HepG2 (cell line): ENCODE measurements at regions not wholly inside any gene's neighbourhood (a gene's known extent, or its start where the extent isn't known, plus 50 kb on each side); places are given as distances from the start of the nearest gene placed in this dataset.

Experiments
- ATAC-seq: fragments of 200-7000 bp; cut with Tn5 transposase; 3 replicates; pipeline ENCODE4 v1.9.1; 2020; ENCODE audit warnings: mild to moderate bottlenecking, moderate library complexity
- BruUV-seq: library from RNA; stranded (reverse); fragments of 400-500 nt; replicated peaks from 2 replicates; lab custom pipeline; 2021; lab: Mats Ljungman, UMichigan
- CTCF ChIA-PET: fragments of 300-600 bp; formaldehyde crosslinking; extraction: SDS; loops from one replicate; lab custom pipeline; 2021; ENCODE audit warnings: low total read pairs, inconsistent platforms, low intra/inter-chr PET ratio; lab: Yijun Ruan, JAX
- POLR2A ChIA-PET: fragments of 350-600 bp; sonication (Branson Sonifier 250); formaldehyde crosslinking; loops from one replicate; lab custom pipeline; 2020; ENCODE audit warnings: antibody characterized with exemption, inconsistent platforms; lab: Yijun Ruan, JAX
- DNase-seq: peaks from one replicate; pipeline ENCODE4 v3.0.0-alpha.2; 2015; ENCODE audit warnings: low spot score
- FAIRE-seq: peaks from 3 replicates; lab custom pipeline; 2011; peaks lifted over from hg19 to GRCh38; lab: Jason Lieb, UNC
- H2AFZ ChIP-seq: one replicate; pipeline ENCODE4 v1.6.1; 2011; ENCODE audit warnings: low read length, inconsistent platforms
- H3K27ac ChIP-seq: fragments of 300-600 bp; 3 replicates; pipeline ENCODE4 v1.8.0; 2011; ENCODE audit warnings: mixed run types, mild to moderate bottlenecking, mixed read lengths, low read length, inconsistent platforms; ENCODE audit not compliant: insufficient read depth; ENCODE audit errors: extremely low read length
- H3K27me3 ChIP-seq, 2 experiments: fragments of 200-600 bp in 1 of 2; 2 replicates in 1 of 2; 3 replicates in 1 of 2; pipeline versions ENCODE4 v1.6.0 to v1.8.0; 2011; ENCODE audit warnings: low read length in 2 of 2, mild to moderate bottlenecking in 2 of 2, moderate library complexity in 2 of 2, inconsistent platforms in 1 of 2; ENCODE audit not compliant: insufficient read depth in 2 of 2, control insufficient read depth in 1 of 2
- H3K36me3 ChIP-seq, 2 experiments: fragments of 200-600 bp in 1 of 2; replicated peaks in 1 of 2; 2 replicates in 1 of 2; 3 replicates in 1 of 2; pipeline versions ENCODE4 v1.5.1 to v1.8.0; 2011; ENCODE audit warnings: low read length in 2 of 2, inconsistent platforms in 1 of 2; ENCODE audit not compliant: insufficient read depth in 2 of 2, control insufficient read depth in 1 of 2
- H3K4me1 ChIP-seq: 2 replicates; pipeline ENCODE4 v1.5.1; 2012; ENCODE audit warnings: low read length, inconsistent platforms; ENCODE audit not compliant: insufficient read depth
- H3K4me2 ChIP-seq: 2 replicates; pipeline ENCODE4 v1.6.0; 2011; ENCODE audit warnings: low read depth, low read length, inconsistent platforms
- H3K4me3 ChIP-seq, 3 experiments: fragments of 200-600 bp in 1 of 3; sonication (generic), shearing (Covaris generic) in 1 of 3; replicated peaks in 1 of 3; 2 replicates each; pipeline ENCODE4 v1.5.1; 2011 to 2016; ENCODE audit warnings: low read length in 3 of 3, inconsistent platforms in 2 of 3, low read depth in 2 of 3, mild to moderate bottlenecking in 2 of 3, control low read depth in 1 of 3, mixed read lengths in 1 of 3; ENCODE audit not compliant: insufficient read depth in 1 of 3
- H3K79me2 ChIP-seq: one replicate; pipeline ENCODE4 v1.6.1; 2011; ENCODE audit warnings: low read length, inconsistent platforms; ENCODE audit not compliant: insufficient read depth
- H3K9ac ChIP-seq: 2 replicates; pipeline ENCODE4 v1.6.0; 2011; ENCODE audit warnings: mild to moderate bottlenecking, low read depth, low read length, inconsistent platforms; ENCODE audit not compliant: insufficient read depth
- H3K9me3 ChIP-seq: 2 replicates; pipeline ENCODE4 v1.5.1; 2012; ENCODE audit warnings: mild to moderate bottlenecking, low read length
- H4K20me1 ChIP-seq: 2 replicates; pipeline ENCODE4 v1.6.0; 2011; ENCODE audit warnings: inconsistent platforms, mild to moderate bottlenecking, low read length, moderate library complexity; ENCODE audit not compliant: insufficient read depth
- CHCHD3 ChIP-seq: sonication (generic); formaldehyde crosslinking; IDR thresholded peaks from 2 replicates; pipeline ENCODE4 v1.8.0; 2022; ENCODE audit warnings: mild to moderate bottlenecking, missing genetic modification reagents, moderate library complexity
- ZNF670 ChIP-seq: sonication (generic); formaldehyde crosslinking; IDR thresholded peaks from 2 replicates; pipeline ENCODE4 v1.8.0; 2022; ENCODE audit warnings: mild to moderate bottlenecking, missing genetic modification reagents, borderline replicate concordance
- WGBS: methylation state at CpG from one replicate; pipeline ENCODE4 v1.1.6; 2017; ENCODE audit warnings: low lambda C conversion rate; 5-methylcytosine and 5-hydroxymethylcytosine counted together
- in situ Hi-C: cut with HindIII; loops from 2 replicates; pipeline ENCODE4 v1.10.0; 2017; ENCODE audit warnings: low pct_unique_long_range_greater_than_20kb; ENCODE audit not compliant: extremely low pct_ligation_motif_present
- intact Hi-C: fragments of 100-400 bp; cut with micrococcal nuclease; formaldehyde crosslinking; loops from one replicate; pipeline ENCODE4 v1.10.0; 2022; ENCODE audit not compliant: unreplicated experiment
- TF ChIP-seq, protein P1 (sequence below), 2 experiments: fragments of 450-650 bp in 1 of 2; sonication (generic) in 1 of 2; formaldehyde crosslinking in 1 of 2; IDR thresholded peaks; 2 replicates each; pipeline versions ENCODE4 v1.6.1 to v1.8.0; 2016 to 2022; ENCODE audit warnings: antibody characterized with exemption in 1 of 2, mild to moderate bottlenecking in 1 of 2, missing genetic modification reagents in 1 of 2
- TF ChIP-seq, protein P2 (sequence below): sonication (generic); formaldehyde crosslinking; IDR thresholded peaks from 2 replicates; pipeline ENCODE4; 2020; ENCODE audit warnings: missing genetic modification reagents, mild to moderate bottlenecking, borderline replicate concordance
- TF ChIP-seq, protein P3 (sequence below): sonication (generic); formaldehyde crosslinking; IDR thresholded peaks from 2 replicates; pipeline ENCODE4 v1.4.0; 2020; ENCODE audit warnings: missing genetic modification reagents, mild to moderate bottlenecking, borderline replicate concordance

DNA sequence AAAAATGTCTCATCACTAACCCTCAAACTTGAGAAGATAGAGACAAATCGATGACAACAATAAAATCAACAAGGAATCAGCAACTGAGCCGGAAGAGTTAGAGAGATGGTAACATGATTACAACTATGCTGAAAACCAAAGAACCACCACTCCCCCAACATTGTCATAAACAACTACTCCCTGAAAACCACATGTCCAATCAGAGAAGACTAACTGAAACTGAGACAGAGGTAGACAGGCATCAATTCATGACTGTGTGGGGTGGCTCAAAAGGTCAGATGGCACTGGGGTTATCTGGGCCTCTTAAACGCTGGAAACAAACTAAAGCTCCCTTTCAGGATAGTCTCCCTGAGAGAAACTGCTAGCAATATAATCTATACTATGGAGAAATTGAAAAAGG, 488.8 kb downstream of the KCTD12 start:
- FAIRE-seq, result no peak
- TF ChIP-seq, protein P1, sequence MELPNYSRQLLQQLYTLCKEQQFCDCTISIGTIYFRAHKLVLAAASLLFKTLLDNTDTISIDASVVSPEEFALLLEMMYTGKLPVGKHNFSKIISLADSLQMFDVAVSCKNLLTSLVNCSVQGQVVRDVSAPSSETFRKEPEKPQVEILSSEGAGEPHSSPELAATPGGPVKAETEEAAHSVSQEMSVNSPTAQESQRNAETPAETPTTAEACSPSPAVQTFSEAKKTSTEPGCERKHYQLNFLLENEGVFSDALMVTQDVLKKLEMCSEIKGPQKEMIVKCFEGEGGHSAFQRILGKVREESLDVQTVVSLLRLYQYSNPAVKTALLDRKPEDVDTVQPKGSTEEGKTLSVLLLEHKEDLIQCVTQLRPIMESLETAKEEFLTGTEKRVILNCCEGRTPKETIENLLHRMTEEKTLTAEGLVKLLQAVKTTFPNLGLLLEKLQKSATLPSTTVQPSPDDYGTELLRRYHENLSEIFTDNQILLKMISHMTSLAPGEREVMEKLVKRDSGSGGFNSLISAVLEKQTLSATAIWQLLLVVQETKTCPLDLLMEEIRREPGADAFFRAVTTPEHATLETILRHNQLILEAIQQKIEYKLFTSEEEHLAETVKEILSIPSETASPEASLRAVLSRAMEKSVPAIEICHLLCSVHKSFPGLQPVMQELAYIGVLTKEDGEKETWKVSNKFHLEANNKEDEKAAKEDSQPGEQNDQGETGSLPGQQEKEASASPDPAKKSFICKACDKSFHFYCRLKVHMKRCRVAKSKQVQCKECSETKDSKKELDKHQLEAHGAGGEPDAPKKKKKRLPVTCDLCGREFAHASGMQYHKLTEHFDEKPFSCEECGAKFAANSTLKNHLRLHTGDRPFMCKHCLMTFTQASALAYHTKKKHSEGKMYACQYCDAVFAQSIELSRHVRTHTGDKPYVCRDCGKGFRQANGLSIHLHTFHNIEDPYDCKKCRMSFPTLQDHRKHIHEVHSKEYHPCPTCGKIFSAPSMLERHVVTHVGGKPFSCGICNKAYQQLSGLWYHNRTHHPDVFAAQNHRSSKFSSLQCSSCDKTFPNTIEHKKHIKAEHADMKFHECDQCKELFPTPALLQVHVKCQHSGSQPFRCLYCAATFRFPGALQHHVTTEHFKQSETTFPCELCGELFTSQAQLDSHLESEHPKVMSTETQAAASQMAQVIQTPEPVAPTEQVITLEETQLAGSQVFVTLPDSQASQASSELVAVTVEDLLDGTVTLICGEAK (IDR thresholded peaks at IDR 0.05), result no peak
- TF ChIP-seq, protein P1 (CRISPR knock-in tag; IDR thresholded peaks at IDR 0.05), result no peak
- TF ChIP-seq, protein P2, sequence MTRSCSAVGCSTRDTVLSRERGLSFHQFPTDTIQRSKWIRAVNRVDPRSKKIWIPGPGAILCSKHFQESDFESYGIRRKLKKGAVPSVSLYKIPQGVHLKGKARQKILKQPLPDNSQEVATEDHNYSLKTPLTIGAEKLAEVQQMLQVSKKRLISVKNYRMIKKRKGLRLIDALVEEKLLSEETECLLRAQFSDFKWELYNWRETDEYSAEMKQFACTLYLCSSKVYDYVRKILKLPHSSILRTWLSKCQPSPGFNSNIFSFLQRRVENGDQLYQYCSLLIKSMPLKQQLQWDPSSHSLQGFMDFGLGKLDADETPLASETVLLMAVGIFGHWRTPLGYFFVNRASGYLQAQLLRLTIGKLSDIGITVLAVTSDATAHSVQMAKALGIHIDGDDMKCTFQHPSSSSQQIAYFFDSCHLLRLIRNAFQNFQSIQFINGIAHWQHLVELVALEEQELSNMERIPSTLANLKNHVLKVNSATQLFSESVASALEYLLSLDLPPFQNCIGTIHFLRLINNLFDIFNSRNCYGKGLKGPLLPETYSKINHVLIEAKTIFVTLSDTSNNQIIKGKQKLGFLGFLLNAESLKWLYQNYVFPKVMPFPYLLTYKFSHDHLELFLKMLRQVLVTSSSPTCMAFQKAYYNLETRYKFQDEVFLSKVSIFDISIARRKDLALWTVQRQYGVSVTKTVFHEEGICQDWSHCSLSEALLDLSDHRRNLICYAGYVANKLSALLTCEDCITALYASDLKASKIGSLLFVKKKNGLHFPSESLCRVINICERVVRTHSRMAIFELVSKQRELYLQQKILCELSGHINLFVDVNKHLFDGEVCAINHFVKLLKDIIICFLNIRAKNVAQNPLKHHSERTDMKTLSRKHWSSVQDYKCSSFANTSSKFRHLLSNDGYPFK (CRISPR knock-in tag), result no peak
- TF ChIP-seq, protein P3, sequence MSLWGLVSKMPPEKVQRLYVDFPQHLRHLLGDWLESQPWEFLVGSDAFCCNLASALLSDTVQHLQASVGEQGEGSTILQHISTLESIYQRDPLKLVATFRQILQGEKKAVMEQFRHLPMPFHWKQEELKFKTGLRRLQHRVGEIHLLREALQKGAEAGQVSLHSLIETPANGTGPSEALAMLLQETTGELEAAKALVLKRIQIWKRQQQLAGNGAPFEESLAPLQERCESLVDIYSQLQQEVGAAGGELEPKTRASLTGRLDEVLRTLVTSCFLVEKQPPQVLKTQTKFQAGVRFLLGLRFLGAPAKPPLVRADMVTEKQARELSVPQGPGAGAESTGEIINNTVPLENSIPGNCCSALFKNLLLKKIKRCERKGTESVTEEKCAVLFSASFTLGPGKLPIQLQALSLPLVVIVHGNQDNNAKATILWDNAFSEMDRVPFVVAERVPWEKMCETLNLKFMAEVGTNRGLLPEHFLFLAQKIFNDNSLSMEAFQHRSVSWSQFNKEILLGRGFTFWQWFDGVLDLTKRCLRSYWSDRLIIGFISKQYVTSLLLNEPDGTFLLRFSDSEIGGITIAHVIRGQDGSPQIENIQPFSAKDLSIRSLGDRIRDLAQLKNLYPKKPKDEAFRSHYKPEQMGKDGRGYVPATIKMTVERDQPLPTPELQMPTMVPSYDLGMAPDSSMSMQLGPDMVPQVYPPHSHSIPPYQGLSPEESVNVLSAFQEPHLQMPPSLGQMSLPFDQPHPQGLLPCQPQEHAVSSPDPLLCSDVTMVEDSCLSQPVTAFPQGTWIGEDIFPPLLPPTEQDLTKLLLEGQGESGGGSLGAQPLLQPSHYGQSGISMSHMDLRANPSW (CRISPR knock-in tag), result no peak
- TF ChIP-seq CHCHD3 (no peak), ZNF670 (CRISPR knock-in tag) (no peak)
- Histone ChIP-seq H4K20me1 (no peaks in the 10 kb centered on the region), H3K27me3 (no peaks in the 10 kb centered on the region), H3K9ac (no peak overlapping the region), H2AFZ (no peak overlapping the region), H3K79me2 (no peaks in the 10 kb centered on the region), H3K4me2 (no peak overlapping the region), H3K4me1 (no peaks in the 10 kb centered on the region), H3K36me3 (no peaks in the 10 kb centered on the region), H3K4me3 (no peak overlapping the region), H3K9me3 (no peaks in the 10 kb centered on the region), H3K27ac (no peak overlapping the region)
- WGBS, result 3% methylated on average over 3 of the region's 3 CpGs
- intact Hi-C loops (no loop called here), in situ Hi-C loops (no loop called here)
- BruUV-seq, result no TSS peak
- DNase-seq, result no peak
- ATAC-seq, result no peak
- POLR2A ChIA-PET, result no interaction called here
- CTCF ChIA-PET, result no interaction called here
